Dermis microvascular lymphatic vessel endothelial cell (primary cell): ENCODE measurements at regions not wholly inside any gene's neighbourhood (a gene's known extent, or its start where the extent isn't known, plus 50 kb on each side); places are given as distances from the start of the nearest gene placed in this dataset.

Experiments used
- DNase-seq, 2 donors: peaks; one replicate each; pipeline versions ENCODE4 v3.0.0 to v3.0.0-alpha.2; 2010; ENCODE audit warnings: low read depth in 2 of 2

- peak; percentile 7 to 57 for DNase-seq
Observed at GRCh38 chr4:120977435-120977997, 55.0 kb upstream of the PRDM5 start.

- no peak for DNase-seq
Observed at GRCh38 chr4:120973207-120973606, 50.7 kb upstream of the PRDM5 start.
